ENCODE measurements at regions not wholly inside any gene's neighbourhood (a gene's known extent, or its start where the extent isn't known, plus 50 kb on each side); places are given as distances from the start of the nearest gene placed in this dataset.

DNA sequence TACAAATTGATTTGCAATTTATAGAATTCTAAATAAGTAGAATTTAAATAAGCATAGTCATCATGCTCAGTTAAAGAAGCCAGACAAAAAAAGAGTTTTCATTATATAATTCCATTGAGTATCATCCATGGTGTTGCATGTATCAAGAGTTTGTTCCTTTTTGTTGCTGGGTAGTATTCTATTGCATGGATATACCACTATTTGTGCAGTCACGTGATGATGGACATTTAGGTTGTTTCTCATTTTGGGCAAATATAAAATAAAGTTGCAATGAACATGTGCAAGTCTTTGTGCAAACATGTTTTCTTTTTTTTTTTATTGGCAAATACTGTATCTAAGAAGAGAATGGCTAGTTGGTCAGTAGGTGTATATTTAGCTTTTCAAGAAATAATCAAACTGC is 186.2 kb upstream of the FRMD6 start:
- Histone ChIP-seq H4K91ac (replicated peaks; ENCODE audit: insufficient read length, low read length) (no peak overlapping the region), H2BK15ac (ENCODE audit: low read length) (no peak overlapping the region), H3K4me2 (ENCODE audit: insufficient read depth in 1 of 2, low read depth in 2 of 2, low read length in 2 of 2) (no peak overlapping the region), H3K79me1 (ENCODE audit: low read depth, low read length) (no peaks in the 10 kb centered on the region), H4K5ac (ENCODE audit: insufficient read length, low read depth, low read length) (no peak overlapping the region), H2BK20ac (ENCODE audit: low read length) (no peak overlapping the region), H4K8ac (ENCODE audit: extremely low read depth, insufficient read depth, low read length) (no peak overlapping the region), H2AK5ac (ENCODE audit: low read depth, low read length) (no peak overlapping the region), H3K4me1 (replicated peaks in 1 of 4; ENCODE audit: control insufficient read depth in 3 of 4, insufficient read depth in 4 of 4, low read length in 3 of 4) (no peaks in the 10 kb centered on the region), H3K4ac (replicated peaks; ENCODE audit: insufficient read length, low read depth, low read length) (no peak overlapping the region), H3K23me2 (ENCODE audit: low read depth, low read length) (no peaks in the 10 kb centered on the region), H2BK12ac (ENCODE audit: low read depth, low read length) (no peak overlapping the region), H3K23ac (ENCODE audit: insufficient read length) (no peak overlapping the region), H3K9me3 (ENCODE audit: insufficient read depth in 2 of 2, low read depth in 1 of 2, low read length in 1 of 2) (peaks cover 0 to 12% of the 10 kb centered on the region in 2 experiments; a peak in 1 of 4 replicates), H3K18ac (ENCODE audit: extremely low read depth, low read length) (no peak overlapping the region), H2AFZ (ENCODE audit: low read length) (no peak overlapping the region), H3K14ac (ENCODE audit: insufficient read length) (no peak overlapping the region), H3K9ac (replicated peaks in 1 of 4; ENCODE audit: extremely low read depth in 1 of 4, low read depth in 3 of 4, low read length in 3 of 4) (no peak overlapping the region), H3K36me3 (ENCODE audit: control insufficient read depth in 2 of 4, insufficient read depth in 4 of 4, low read length in 3 of 4) (no peaks in the 10 kb centered on the region), H3K79me2 (ENCODE audit: control insufficient read depth in 1 of 2, insufficient read depth in 2 of 2, low read length in 2 of 2) (no peaks in the 10 kb centered on the region), H2BK5ac (ENCODE audit: low read depth, low read length) (no peak overlapping the region), H3K4me3 (ENCODE audit: extremely low read depth in 1 of 4, insufficient read depth in 2 of 4, low read depth in 3 of 4, low read length in 4 of 4) (no peak overlapping the region), H2BK120ac (replicated peaks; ENCODE audit: low read depth, low read length) (no peak overlapping the region), H3K27me3 (replicated peaks in 1 of 4; ENCODE audit: control insufficient read depth in 3 of 4, extremely low read depth in 1 of 4, insufficient read depth in 3 of 4, low read length in 3 of 4) (no peaks in the 10 kb centered on the region), H3K56ac (replicated peaks; ENCODE audit: insufficient read length, low read depth, low read length) (no peak overlapping the region), H4K20me1 (replicated peaks in 1 of 2; ENCODE audit: control insufficient read depth in 1 of 2, insufficient read depth in 2 of 2, low read length in 2 of 2) (no peaks in the 10 kb centered on the region), H3K27ac (ENCODE audit: low read depth, low read length) (no peak overlapping the region)
- FAIRE-seq (no peak), DNase-seq (ENCODE audit: low read depth in 1 of 2, low spot score in 2 of 2) (no peak)
- 93% methylated on average over 1 of the region's 1 CpG; no CpG with 5 or more reads in 1 of the 2 experiments for WGBS, 2 experiments (ENCODE audit: extremely low coverage in 1 of 2, insufficient coverage in 1 of 2, insufficient read length in 1 of 2, insufficient replicate concordance in 2 of 2, low coverage in 1 of 2, low lambda C conversion rate in 2 of 2, missing lambda C conversion rate in 1 of 2)
- ChIA-PET CTCF (ENCODE audit: partially characterized antibody) (no interaction called here), POLR2A (ENCODE audit: partially characterized antibody) (no interaction called here)
- TF ChIP-seq HDAC2 (IDR thresholded peaks at IDR 0.05; ENCODE audit: borderline replicate concordance in 1 of 2, low read depth in 2 of 2, low read length in 2 of 2) (no peak), JUND (IDR thresholded peaks at IDR 0.05; ENCODE audit: low read length) (no peak), CTBP2 (IDR thresholded peaks at IDR 0.05; ENCODE audit: borderline replicate concordance, insufficient read depth, insufficient read length, low read length) (no peak), HDAC6 (IDR thresholded peaks at IDR 0.05; ENCODE audit: low read depth, low read length) (no peak), CHD2 (IDR thresholded peaks at IDR 0.05; ENCODE audit: low read length) (no peak), TAF1 (IDR thresholded peaks at IDR 0.05; ENCODE audit: low read depth, low read length) (no peak), ASH2L (IDR thresholded peaks at IDR 0.05; ENCODE audit: low read length) (no peak), RXRA (IDR thresholded peaks at IDR 0.05; ENCODE audit: insufficient read depth, low read depth, low read length) (no peak), CHD1 (IDR thresholded peaks at IDR 0.05; ENCODE audit: low read depth, low read length) (no peak), TEAD4 (IDR thresholded peaks at IDR 0.05; ENCODE audit: low read depth, low read length) (no peak), GTF2F1 (IDR thresholded peaks at IDR 0.05; ENCODE audit: borderline replicate concordance, low read depth, low read length) (no peak), RNF2 (IDR thresholded peaks at IDR 0.05; ENCODE audit: borderline replicate concordance, low read depth, low read length, missing control alignments, poor library complexity, severe bottlenecking) (no peak)

Data from H1 (cell line).